ENCODE measurements at regions not wholly inside any gene's neighbourhood (a gene's known extent, or its start where the extent isn't known, plus 50 kb on each side); places are given as distances from the start of the nearest gene placed in this dataset.
A peak's percentile ranks its signal among the peaks of the same experiment; 100 is the strongest.

GRCh38 chr2:67462738-67463496 is 65.8 kb downstream of the ETAA1 start:
- DNase-seq: no peak

- no peak for DNase-seq
These were observed 66.7 kb downstream of the ETAA1 start for GRCh38 chr2:67463810-67464209.

GRCh38 chr2:67465623-67466022 is 68.5 kb downstream of the ETAA1 start:
- DNase-seq: no peak

DNA sequence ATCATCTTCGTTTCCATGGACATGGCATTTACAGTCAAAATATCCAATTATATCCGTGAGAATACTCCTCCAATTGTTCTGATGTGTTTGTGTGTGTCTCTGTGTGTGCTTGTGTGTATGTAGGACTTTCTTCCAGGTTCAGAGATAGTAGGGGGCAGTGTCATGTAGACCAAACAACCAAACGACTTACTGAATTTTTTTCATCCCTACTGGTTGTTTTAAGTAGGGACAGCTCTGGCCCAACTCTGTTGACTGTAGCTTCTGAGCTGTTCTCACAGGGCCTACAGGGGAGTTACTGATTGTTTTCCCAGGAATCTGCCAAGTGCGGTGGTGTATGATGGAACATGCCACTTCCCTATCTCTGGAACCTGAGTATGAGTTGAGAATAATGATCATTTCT is 69.6 kb downstream of the ETAA1 start:
- no peak for DNase-seq

GRCh38 chr2:67471681-67472080 is 74.5 kb downstream of the ETAA1 start:
- no peak for DNase-seq

DNA sequence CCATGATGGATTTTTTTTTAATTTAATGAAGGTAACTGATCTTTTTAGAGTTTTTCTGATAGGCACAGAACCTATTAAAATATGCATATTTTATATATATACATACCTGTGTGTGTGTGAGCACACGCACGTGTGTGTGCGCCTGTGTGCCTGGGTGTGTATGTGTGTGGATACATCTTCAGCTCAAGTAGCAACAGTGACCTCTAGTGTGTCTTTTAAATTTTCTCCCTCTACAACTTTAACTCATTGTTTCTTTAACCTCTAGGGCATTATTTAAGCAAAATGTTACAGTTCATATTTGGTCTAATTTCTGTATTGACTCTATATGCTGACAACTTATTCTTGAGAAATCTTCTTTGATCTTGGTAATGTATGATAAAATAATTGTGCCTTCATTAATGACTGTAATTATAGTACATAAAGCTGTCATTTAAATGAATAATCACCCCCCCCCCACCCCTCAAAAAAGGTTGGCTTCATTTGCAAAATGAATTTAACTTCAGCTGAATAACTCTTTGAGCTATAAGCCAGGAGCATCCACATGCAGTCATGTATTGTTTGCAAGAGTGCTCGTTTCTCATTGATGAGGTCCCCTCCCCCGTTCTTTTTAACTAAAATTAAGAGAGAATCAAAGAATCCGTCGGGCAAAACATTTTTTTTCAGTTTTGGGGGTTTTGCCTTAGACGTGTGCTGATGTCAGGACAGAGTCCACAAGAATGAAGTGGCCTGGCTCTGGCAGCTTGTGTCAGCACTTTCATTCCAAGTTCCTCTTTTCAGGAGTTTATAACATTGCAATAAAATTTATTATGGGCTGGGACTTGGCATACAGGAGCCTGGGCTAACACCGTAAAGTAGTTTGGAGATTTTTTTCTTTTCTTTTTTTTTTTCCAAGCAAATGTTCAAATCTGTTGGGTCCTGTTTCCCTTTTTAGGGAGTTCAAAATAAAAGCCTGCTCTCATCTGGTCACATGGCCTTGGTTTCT is 80.0 kb downstream of the ETAA1 start:
- peak; percentile 1 for DNase-seq

DNA sequence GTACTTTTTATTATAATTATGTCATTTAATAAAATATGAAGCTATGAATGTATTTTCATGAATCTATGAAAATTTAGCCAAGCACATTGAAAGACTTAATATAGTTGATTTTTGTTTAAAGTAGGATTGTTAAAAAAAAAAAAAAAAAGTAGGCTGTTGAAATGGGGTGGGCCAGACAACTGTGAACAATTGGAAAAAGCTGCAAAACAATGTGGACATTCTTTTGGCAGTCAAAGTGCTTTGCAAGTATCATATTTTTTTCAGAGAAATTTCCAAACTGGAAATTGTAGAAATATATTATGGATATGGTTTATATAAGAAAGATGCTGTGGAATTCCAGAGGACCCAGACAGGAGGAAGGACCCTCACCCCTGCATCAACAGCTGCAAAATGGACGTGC is 82.1 kb downstream of the ETAA1 start:
- no peak for DNase-seq

GRCh38 chr2:67485431-67485830 is 88.3 kb downstream of the ETAA1 start:
- DNase-seq: no peak

DNA sequence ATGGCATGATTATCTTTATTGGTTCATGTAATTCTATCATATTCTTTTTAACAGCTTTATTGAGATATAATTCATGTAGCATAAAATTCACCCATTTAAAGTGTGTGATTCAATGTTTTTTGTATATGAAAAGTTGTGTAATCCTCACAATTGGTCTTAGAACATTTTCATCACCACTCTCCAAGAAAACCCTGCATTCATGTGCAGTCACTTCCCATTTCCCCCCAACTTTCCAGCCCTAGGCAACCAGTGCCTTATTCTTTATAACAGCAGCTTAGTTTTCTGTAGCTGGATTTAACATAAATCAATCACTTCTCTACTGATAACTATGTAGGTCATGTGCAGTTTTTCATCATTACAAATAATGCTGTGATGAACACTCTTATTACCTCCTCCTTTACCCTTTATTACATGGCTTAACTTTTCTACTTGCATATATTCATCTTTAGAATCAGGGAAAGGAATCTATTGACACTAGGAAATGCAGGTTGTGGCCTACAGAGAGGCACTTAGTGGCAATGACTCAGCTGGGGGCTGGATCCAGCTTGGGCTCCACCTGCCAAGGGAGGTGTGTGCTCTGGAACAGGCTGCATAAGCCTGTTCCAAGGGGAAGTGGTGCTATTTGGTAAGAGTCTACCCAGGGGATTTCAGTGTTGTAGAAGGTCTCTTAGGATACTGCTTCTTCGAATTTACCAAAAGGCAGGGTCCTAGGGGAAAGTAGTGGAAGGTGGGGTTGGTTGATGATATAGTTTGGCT is 89.1 kb downstream of the ETAA1 start:
- no peak for DNase-seq

GRCh38 chr2:67487993-67488392 is 90.9 kb downstream of the ETAA1 start:
- no peak for DNase-seq

GRCh38 chr2:67489396-67489795 is 92.3 kb downstream of the ETAA1 start:
- DNase-seq: no peak

GRCh38 chr2:67498931-67499330 is 101.8 kb downstream of the ETAA1 start:
- DNase-seq: no peak

DNA sequence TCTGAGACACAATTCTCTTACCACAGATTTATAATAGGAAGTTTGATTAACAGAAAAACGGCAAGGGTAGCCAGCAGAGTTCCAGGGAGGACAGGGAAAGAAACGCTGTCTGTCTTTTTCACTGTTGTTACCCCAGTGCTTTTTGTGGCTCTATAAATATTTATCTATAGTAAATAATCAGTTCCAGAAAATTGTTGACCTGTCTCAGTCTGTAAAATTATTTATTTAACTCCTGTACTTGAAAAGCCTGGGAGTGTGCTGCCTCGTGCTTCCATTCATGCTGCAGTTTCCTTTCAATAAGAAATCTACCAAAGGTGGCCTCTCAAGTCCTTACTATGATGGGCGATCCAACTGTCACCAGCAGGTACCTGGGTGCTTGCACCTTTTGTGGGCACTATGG is 102.9 kb downstream of the ETAA1 start:
- DNase-seq: no peak

GRCh38 chr2:67500541-67500940 is 103.4 kb downstream of the ETAA1 start:
- no peak for DNase-seq

GRCh38 chr2:67502346-67503065 is 105.4 kb downstream of the ETAA1 start:
- DNase-seq: no peak

GRCh38 chr2:67503066-67503795 is 106.1 kb downstream of the ETAA1 start:
- no peak for DNase-seq

DNA sequence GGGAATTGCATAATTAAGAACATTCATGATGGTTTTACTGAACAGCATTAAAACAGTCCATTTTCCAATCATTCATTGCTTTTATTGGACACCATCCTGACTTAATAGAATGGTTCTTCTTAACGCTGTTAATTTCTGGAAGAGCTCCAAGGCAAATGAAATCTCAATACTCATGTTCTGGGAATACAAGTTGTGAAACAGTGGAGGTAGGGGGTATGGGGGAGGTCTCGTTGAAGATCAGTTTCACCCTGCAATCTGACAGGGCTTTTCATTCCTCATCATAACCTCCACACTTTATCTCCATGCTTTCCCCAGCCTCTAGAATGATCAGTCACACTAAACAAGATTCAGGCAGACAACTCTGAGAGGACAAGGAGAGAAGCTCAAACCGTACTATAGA is 113.6 kb downstream of the ETAA1 start:
- DNase-seq: no peak

DNA sequence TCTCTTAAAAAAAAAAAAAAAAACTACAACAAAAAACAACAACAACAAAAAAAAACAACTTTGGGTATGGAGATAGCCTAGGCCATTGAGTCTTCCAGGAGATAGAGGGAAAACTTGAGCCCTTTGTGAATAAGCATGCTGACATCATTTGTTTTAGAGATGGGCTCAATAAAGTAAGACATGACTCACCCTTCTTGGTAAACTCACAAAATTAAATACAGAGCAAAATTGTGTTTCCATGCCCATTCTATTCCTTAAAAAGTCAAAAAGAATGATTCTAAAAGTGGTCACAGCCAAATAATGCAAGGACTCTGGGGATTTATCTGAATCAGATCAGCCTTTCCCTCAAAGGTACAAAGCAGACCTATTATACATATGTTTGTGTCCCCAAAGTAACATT is 117.4 kb downstream of the ETAA1 start:
- DNase-seq: no peak

GRCh38 chr2:67515056-67515455 is 117.9 kb downstream of the ETAA1 start:
- no peak for DNase-seq

DNA sequence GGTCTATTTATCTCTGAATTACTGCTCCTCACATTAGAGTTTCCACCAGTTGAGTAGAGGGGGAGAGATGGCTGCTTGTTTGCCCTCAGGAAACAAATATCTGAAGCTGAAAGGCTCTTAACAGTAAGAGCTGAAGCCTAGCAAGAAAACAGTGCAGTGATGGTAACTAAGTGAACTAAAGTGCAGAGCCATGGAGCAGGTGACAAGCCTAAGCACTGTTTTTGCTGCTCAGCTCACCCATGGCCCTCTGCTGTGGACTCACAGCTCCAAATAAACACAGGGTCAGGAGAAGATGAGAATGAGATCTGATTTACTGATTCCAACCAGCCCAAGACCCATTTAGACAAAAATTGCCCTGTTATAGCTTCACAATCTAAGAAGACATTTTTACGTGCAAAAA is 118.4 kb downstream of the ETAA1 start:
- no peak for DNase-seq

GRCh38 chr2:67516362-67516761 is 119.2 kb downstream of the ETAA1 start:
- no peak for DNase-seq

All from inflammatory macrophage treated with lipopolysaccharide for 4 hours (primary cell).